ENCODE measurements at regions not wholly inside any gene's neighbourhood (a gene's known extent, or its start where the extent isn't known, plus 50 kb on each side); places are given as distances from the start of the nearest gene placed in this dataset.

DNA sequence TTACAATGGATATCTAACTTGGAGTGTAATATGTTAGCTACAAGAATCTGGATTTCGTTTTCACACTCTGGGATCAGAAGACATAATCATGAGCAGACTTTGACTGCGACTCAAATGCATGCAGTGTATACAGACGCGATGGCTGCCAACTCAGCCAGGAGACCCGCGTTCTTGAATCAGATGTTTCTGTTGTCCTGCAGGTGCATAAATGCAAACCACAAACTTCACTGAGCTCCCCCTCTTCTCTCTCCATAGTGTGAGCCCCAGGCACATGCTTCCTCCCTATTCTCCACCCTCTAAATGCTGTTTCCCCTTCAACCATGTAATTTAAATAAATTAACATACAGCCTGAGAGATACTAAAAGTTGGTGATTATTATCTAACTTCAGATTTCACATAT lies 347.9 kb downstream of the DCHS2 start:
- no peak for TF ChIP-seq CTCF (IDR thresholded peaks at IDR 0.05; ENCODE audit: unreplicated experiment)
- H3K4me1 Mint-ChIP-seq (ENCODE audit: low read depth, unreplicated experiment): no peaks in the 10 kb centered on the region
- H3K27ac Mint-ChIP-seq (ENCODE audit: unreplicated experiment): no peak overlapping the region
- H3K27me3 Mint-ChIP-seq (ENCODE audit: unreplicated experiment): peaks cover 2% of the 10 kb centered on the region
- H3K36me3 Mint-ChIP-seq (ENCODE audit: insufficient read depth, unreplicated experiment): no peaks in the 10 kb centered on the region
- H3K4me3 Mint-ChIP-seq (ENCODE audit: low read depth, unreplicated experiment): no peak overlapping the region
- intact Hi-C loops (cut with micrococcal nuclease; ENCODE audit: unreplicated experiment): no loop called here
- CTCF ChIA-PET: no interaction called here
- no peak for DNase-seq
- BruUV-seq (replicated peaks): no TSS peak
- no peaks in the 10 kb centered on the region for H3K9me3 Mint-ChIP-seq (ENCODE audit: low read depth, unreplicated experiment)

DNA sequence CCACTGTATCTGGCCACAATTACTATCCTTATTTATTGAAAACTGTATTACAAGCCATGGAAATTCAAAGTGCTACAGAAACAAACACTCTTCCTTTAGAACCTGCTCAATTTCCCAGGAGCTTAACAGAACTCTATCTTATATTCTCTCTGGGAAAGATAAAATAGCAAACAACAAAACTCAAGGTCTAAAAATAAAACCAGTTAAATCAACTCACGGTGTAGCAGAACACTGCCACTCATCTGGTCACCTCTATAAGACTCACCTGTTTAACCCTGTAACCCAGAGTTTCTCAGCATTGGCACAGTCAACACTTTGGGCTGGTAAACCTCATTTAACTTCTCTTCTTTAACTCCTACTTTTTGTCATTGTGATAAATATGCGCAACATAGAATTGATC lies 348.9 kb downstream of the DCHS2 start:
- TF ChIP-seq CTCF (IDR thresholded peaks at IDR 0.05; ENCODE audit: unreplicated experiment): no peak
- H3K4me1 Mint-ChIP-seq (ENCODE audit: low read depth, unreplicated experiment): no peaks in the 10 kb centered on the region
- no peaks in the 10 kb centered on the region for H3K27me3 Mint-ChIP-seq (ENCODE audit: unreplicated experiment)
- no TSS peak for BruUV-seq (replicated peaks)
- no peak overlapping the region for H3K27ac Mint-ChIP-seq (ENCODE audit: unreplicated experiment)
- no peak overlapping the region for H3K4me3 Mint-ChIP-seq (ENCODE audit: low read depth, unreplicated experiment)
- CTCF ChIA-PET: no interaction called here
- H3K9me3 Mint-ChIP-seq (ENCODE audit: low read depth, unreplicated experiment): no peaks in the 10 kb centered on the region
- DNase-seq: no peak
- intact Hi-C loops (cut with micrococcal nuclease; ENCODE audit: unreplicated experiment): no loop called here
- no peaks in the 10 kb centered on the region for H3K36me3 Mint-ChIP-seq (ENCODE audit: insufficient read depth, unreplicated experiment)

GRCh38 chr4:154140869-154141268 lies 350.7 kb downstream of the DCHS2 start:
- no peak for DNase-seq

DNA sequence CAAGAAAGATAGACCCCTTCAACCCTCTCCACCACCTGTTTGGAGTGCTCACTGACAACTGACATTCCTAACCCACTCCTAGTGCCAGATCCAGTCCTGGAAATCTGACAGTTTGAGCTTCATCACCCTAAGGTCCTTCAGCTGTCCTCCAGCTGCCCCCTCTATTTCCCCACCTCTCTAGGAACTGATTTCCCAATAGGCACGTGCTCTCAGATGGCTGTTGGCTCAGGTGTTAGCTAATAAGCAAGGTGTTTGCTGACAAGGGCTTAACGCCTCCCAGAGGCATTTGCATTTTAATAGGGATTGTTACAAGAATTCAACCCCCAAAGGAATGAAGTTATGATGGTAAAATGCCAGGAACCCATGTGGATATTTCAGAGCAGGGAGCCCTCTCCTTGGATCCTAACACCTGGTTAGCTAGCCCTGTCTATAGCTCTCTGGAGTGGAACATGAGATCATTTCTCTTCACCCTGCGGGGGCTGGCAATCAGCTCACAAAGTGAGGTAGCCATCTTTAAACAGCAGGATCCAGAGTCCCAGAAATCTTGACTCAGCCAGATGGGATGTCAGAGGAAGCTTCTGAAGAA lies 348.5 kb upstream of the SFRP2 start:
- no peak for TF ChIP-seq CTCF (IDR thresholded peaks at IDR 0.05; ENCODE audit: unreplicated experiment)
- no peaks in the 10 kb centered on the region for H3K9me3 Mint-ChIP-seq (ENCODE audit: low read depth, unreplicated experiment)
- H3K27ac Mint-ChIP-seq (ENCODE audit: unreplicated experiment): no peak overlapping the region
- BruUV-seq (replicated peaks): no TSS peak
- no peaks in the 10 kb centered on the region for H3K4me1 Mint-ChIP-seq (ENCODE audit: low read depth, unreplicated experiment)
- intact Hi-C loops (cut with micrococcal nuclease; ENCODE audit: unreplicated experiment): no loop called here
- no peaks in the 10 kb centered on the region for H3K27me3 Mint-ChIP-seq (ENCODE audit: unreplicated experiment)
- H3K36me3 Mint-ChIP-seq (ENCODE audit: insufficient read depth, unreplicated experiment): no peaks in the 10 kb centered on the region
- no peak overlapping the region for H3K4me3 Mint-ChIP-seq (ENCODE audit: low read depth, unreplicated experiment)
- CTCF ChIA-PET: no interaction called here
- DNase-seq: no peak

More at GRCh38 chr4:154140869-154141268, 350.7 kb downstream of the DCHS2 start:
- Mint-ChIP-seq H3K4me3 (ENCODE audit: low read depth, unreplicated experiment) (no peak overlapping the region), H3K4me1 (ENCODE audit: low read depth, unreplicated experiment) (no peaks in the 10 kb centered on the region), H3K27ac (ENCODE audit: unreplicated experiment) (no peak overlapping the region), H3K9me3 (ENCODE audit: low read depth, unreplicated experiment) (no peaks in the 10 kb centered on the region), H3K27me3 (ENCODE audit: unreplicated experiment) (no peaks in the 10 kb centered on the region), H3K36me3 (ENCODE audit: insufficient read depth, unreplicated experiment) (no peaks in the 10 kb centered on the region)
- BruUV-seq (replicated peaks): no TSS peak
- intact Hi-C loops (cut with micrococcal nuclease; ENCODE audit: unreplicated experiment): no loop called here
- no peak for TF ChIP-seq CTCF (IDR thresholded peaks at IDR 0.05; ENCODE audit: unreplicated experiment)
- CTCF ChIA-PET: no interaction called here
